ENCODE measurements at regions not wholly inside any gene's neighbourhood (a gene's known extent, or its start where the extent isn't known, plus 50 kb on each side); places are given as distances from the start of the nearest gene placed in this dataset.

DNA sequence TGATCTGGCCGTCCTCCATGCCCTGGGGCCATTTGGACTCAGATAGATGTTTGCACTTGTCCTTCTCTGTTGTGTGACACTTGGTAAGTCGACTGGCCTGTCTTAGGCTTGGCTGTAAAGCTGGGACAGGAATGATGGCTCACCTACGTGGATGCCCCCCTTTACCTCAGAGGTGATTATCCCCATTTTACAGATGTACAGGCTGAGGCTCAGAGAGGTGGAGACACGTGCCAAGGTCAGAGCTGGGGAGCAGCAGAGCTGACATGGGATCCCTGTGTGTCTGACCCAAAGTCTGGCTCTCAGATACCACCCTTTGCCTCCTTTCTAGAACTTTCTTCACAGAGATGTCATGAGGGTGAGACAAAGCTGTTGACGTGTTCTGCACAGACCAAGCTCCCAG lies 71.3 kb upstream of the CIBAR2 start:
- DNase-seq (ENCODE audit: missing footprints), result no peak
- intact Hi-C loops (cut with DNase I), result no loop called here
- ATAC-seq, result no peak

- ATAC-seq, result no peak
- intact Hi-C loops (cut with DNase I), result no loop called here
These were observed 72.1 kb upstream of the CIBAR2 start for GRCh38 chr16:85184404-85184803.

DNA sequence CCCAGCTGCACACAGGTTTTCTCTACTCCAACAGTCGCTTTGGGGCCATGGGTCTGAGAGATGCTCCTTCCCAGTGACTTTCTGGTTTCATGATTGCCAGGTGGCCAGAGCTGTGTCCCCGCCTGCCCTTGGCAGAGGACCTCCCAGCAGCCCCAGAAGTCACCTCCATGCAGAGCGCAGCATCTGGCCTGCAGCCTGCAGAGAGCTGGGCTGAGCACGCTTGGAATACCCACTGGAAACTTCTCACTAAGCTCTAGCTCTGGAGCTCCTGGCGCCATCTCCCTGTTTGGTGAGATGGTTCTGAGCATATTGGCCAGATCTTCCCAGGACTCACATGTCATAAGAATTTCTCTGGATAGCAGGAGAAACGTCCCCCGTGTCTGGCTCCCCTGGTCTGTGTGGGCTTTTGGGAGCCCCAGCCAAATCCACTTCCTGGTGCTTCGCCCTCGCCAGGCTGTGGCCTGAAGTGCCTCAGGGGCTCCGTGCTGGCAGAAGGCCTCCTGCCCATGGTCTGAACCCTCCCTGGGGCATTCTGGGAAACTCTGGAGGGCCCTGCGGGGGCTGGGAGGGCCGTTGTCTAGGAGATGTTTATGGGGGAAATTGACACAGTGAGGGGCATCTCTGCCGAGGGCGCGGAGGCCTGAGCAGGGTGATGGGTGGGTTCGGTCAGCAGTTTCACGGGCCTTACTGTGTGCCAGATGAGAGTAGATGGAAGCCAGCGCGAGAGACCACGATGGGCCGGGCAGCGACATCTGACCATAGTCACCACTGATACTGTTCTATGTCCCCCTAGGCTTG lies 73.2 kb upstream of the CIBAR2 start:
- intact Hi-C loops (cut with DNase I), result no loop called here
- ATAC-seq (peak; percentile 79), DNase-seq (ENCODE audit: missing footprints) (peak; percentile 73)

More at GRCh38 chr16:85184404-85184803, 72.1 kb upstream of the CIBAR2 start:
- no peak for DNase-seq (ENCODE audit: missing footprints)

- ATAC-seq (peak; percentile 74), DNase-seq (ENCODE audit: missing footprints) (peak; percentile 82)
- intact Hi-C loops (cut with DNase I), result no loop called here
These were observed 74.7 kb upstream of the CIBAR2 start for GRCh38 chr16:85187002-85187401.

DNA sequence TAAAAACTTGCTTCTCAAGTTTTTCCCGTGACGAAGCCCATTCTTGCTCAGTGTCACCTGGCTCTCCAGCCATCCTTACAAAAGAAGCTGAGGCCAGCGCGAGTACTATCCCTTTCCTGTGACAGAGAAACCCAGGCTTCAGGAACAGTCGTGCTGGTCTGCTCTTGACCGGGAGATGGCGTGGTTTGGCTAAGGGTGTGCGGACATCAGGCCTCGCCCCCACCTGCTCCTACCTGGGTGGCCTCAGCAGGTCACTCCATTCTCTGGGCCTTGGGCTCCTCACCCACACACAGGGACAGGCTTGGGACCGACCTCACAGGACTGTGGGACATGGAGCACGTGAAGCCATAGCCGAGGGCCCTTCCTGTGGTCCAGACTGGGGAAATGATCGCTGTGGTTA lies 75.2 kb upstream of the CIBAR2 start:
- intact Hi-C loops (cut with DNase I), result no loop called here
- ATAC-seq (no peak), DNase-seq (ENCODE audit: missing footprints) (peak; percentile 45)

DNA sequence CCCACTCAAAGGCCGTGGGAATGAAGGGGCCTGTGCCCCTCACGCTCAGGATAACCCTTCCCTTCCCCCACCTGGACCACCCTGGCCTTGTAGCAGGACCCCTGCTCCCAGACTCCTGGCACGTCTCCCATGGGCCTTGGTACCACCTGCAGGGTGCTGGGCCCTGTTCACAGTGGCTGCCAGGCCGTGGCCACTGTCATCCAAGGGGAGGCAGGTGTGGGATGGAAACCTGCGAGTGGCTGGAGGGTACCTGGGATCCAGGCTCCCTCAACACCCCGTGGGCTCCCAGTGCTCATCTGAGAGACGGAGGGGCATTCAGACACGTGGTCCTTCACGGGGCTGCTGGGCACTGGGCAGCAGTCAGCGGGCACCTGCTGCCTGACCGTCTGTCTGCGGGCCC lies 75.6 kb upstream of the CIBAR2 start:
- intact Hi-C loops (cut with DNase I), result no loop called here
- no peak for ATAC-seq

DNA sequence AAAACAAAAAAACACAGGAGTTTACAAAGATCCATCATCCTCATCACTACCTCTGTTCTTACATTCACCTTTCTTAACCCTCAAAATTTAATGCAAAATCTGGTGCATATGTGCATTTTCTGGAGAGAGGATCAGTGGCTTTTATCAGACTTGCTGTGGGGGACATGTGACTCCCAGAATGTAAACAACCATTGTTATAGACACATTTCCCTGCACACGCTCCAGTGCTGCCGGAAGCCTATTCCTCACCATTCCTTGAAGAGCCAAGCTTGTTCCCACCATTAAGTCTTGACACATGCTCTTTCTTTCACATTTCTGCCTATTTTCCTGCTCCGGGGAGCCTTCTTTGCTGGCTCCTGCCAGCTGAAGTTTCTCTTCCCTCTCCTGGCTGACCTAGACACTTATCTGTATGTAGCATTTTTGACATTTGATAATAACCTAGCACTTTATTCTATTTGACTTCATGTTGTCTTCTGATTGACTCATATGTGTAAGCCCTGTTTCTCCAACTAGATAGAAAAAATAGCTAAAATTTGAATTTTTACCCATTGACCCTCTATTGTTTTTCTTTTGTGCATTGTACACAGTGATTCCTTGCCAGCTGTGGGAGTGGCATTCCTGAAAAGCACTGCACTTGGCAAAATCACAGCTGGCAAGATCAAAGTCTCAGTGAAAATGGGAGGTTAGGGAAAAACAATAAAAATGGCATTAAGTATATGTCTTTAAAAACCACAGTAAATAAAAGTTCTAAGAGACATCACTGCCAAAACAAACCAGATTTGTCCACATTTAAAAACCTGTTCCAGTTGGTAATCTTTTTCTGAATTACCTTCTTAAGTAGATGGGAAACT lies 76.8 kb upstream of the CIBAR2 start:
- ATAC-seq, result no peak
- no peak for DNase-seq (ENCODE audit: missing footprints)
- intact Hi-C loops (cut with DNase I), result no loop called here

More for the DNA sequence above, 75.6 kb upstream of the CIBAR2 start:
- no peak for DNase-seq (ENCODE audit: missing footprints)

DNA sequence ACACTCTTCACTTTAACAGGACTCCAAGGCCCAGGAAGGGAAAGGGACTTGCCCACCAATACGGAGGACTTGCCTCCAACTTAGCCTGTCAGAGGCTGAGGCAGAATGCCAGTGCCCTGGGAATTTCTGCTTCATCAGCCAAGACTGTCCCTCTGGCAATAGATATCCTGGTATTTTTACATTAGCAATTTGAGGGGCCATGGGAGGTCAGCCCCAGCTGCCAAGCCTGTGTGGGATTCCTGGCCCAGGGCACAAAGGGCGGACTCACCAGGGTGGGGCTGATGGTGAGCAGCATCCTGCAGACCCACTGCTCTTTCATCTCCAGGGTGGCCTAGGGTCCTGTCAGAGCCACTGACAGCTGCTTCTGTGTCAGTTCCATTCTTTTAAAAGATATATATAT lies 78.3 kb upstream of the CIBAR2 start:
- intact Hi-C loops (cut with DNase I), result no loop called here
- DNase-seq (ENCODE audit: missing footprints), result peak; percentile 75
- ATAC-seq, result peak; percentile 51

DNA sequence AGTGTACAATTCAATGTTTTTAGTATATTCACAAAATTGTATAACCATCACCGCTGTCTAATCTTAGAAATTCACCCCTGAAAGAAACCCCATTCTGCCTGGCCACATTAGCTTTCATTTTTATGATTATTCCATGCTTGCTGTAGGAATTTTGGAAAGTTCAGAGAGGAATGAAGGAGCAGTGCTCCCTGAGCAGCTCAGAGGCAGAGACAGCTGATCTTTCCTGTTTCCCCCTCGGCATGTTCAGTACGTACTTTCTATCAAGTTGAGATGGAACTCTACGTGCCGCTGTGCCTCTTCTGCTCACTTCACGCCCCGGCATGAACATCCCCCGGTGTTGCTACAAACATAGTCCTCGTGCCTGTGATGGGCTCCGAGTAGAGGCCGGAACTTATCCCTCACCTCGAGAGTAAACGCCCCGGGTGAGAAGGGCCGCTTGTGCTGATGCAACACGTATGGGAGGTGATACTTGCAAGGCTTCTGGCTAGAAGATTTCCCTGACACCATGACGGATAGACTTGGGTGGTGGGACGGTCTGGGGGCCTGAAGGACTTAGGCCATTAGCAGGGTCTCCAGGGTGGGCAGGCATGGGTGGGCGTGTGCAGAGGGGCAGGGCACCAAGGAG lies 79.2 kb upstream of the CIBAR2 start:
- DNase-seq (ENCODE audit: missing footprints) (no peak), ATAC-seq (no peak)
- intact Hi-C loops (cut with DNase I), result no loop called here

- ATAC-seq, result no peak
- no peak for DNase-seq (ENCODE audit: missing footprints)
- intact Hi-C loops (cut with DNase I), result no loop called here
These were observed 80.2 kb upstream of the CIBAR2 start for GRCh38 chr16:85192238-85193114.

GRCh38 chr16:85193115-85193493 lies 80.8 kb upstream of the CIBAR2 start:
- DNase-seq (ENCODE audit: missing footprints) (no peak), ATAC-seq (no peak)
- intact Hi-C loops (cut with DNase I), result no loop called here

GRCh38 chr16:85193876-85194275 lies 81.6 kb upstream of the CIBAR2 start:
- DNase-seq (ENCODE audit: missing footprints), result peak; percentile 42
- ATAC-seq, result no peak
- intact Hi-C loops (cut with DNase I), result no loop called here

GRCh38 chr16:85194307-85195270 lies 82.3 kb upstream of the CIBAR2 start:
- peak; percentile 4 for DNase-seq (ENCODE audit: missing footprints)
- intact Hi-C loops (cut with DNase I), result no loop called here
- ATAC-seq, result no peak

DNA sequence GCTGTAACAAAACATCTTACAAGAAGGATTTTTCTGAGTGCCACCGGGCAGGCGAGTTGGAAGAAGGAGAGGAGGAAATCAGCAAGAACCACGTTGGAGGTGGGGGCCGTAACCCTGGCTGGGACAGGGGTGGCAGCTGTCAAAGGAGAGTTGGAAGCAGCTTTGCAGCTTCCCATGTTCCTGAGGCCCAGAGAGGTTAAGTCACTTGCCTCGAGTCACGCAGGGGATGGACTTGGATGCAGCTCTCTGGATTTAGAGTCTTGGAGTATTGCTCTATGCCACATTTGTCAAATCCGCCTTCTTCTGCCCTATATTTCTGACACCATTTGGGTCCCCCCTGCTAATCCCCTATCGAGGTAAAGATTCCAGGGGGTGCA lies 83.0 kb upstream of the CIBAR2 start:
- DNase-seq (ENCODE audit: missing footprints), result no peak
- no peak for ATAC-seq
- intact Hi-C loops (cut with DNase I), result no loop called here

GRCh38 chr16:85195900-85196772 lies 83.9 kb upstream of the CIBAR2 start:
- DNase-seq (ENCODE audit: missing footprints) (peak; percentile 37), ATAC-seq (peak; percentile 60)
- intact Hi-C loops (cut with DNase I), result no loop called here

DNA sequence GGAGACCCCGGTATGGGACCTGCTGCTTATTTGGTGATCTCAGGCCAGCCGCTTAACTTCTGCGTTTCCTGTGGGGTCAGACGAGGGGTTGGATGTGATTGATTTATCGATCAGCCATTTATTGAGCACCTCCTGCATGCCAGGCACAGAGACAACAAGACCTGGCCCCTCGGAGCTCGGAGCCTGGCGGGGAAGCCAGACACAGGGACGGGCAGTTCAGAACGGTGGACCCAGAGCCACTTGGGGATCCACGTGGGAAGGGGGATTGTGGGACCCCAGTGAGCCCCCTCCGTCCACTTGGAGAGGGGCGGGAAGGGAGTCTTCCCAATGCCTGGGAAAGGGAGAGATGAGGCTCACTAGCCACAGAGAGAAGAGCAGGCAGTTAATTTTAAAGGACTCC lies 84.7 kb upstream of the CIBAR2 start:
- intact Hi-C loops (cut with DNase I), result no loop called here
- ATAC-seq (no peak), DNase-seq (ENCODE audit: missing footprints) (peak; percentile 6)

Measured in Right ventricle myocardium inferior (tissue), 1 donor.